ENCODE measurements at regions not wholly inside any gene's neighbourhood (a gene's known extent, or its start where the extent isn't known, plus 50 kb on each side); places are given as distances from the start of the nearest gene placed in this dataset.

DNA sequence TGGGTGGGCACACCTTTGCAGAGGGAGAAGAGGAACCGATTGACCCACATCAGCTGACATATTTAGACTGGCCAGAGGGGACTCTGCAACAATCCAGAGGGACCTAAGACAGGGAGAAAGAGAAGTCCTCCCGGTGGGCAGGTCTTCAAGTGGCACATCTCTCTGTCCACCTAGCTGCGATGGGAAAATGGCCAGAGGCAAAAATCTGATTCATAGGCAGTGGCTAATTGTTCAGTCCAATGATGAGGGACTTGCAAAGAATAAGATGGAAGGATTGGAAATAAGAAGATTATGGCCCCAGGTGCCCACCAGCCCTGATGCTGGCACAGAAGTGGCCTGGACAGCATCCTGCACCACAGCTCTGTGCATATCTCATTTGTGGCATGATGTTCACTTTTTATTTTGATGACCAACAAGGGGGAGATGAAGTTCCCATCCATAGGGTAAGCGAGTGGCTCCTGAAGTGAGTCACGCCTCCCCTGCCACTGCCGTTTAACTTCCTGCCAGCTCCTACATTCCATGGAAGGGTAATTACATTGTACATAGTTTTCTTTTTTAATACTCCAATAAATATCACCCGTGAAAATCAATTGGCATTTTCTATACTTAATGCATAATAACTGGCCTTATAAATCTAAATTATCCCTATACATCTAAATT, 659.6 kb downstream of the MATN1 start:
- no peak for DNase-seq

DNA sequence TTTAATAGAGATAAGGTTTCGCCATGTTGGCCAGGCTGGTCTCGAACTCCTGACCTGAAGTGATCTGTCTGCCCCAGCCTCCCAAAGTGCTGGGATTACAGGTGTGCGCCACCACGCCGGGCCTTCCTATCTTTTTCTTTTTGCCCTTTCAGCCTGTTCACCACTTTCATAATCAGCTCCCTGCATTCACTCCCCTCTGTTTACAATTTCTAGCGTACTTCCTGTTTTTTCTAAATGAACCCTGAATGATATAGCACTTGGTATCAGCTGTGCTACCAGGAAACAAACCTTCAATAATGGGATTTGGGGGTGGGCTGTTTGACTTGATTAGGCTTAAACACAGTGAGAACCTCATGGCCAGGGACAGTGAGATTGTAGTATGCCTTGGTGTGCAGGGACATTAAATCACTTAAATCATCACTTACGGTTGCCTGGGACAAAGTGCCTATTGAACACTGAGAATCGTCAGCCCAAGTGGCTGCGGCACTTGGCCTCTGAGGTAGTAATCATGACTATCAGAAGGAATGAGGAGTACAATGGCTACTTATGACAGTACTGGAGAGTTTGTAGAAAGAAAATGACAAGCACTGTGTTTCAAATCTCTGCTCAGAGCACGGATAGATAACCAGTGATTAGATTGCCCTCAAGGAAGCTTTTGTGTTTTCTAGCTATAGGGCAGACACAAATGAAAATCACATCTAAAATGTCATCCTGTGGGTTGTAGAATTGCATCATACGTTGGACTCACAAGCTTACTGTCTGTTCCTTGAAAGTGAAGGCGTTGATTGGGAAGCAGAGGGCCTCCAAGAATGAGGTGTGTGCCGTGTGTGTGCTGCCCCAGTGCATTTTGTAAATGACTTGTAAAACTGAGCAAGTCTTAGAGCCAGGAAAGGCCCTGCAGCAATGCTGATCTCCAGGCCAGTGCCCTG, 661.8 kb downstream of the MATN1 start:
- DNase-seq: no peak

DNA sequence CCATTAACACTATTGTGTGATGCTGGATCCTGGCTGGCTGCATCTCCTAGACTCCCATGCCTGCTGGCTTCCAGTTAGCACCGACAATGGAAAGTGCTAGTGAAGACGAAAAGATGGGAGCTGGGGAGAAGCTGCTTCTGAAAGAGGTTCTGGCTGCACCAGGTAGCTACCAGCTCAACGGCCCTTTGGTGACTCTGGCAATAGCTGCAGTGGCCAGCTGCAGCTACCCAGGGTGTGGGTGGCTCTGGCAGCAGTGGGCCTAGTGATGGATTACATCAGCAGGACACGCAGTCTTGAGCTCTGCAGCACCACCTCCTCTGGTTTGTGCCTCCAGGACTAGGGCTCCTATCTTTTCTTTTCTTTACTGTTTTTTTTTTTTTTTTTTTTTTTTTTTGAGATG, 662.6 kb downstream of the MATN1 start:
- DNase-seq: no peak

DNA sequence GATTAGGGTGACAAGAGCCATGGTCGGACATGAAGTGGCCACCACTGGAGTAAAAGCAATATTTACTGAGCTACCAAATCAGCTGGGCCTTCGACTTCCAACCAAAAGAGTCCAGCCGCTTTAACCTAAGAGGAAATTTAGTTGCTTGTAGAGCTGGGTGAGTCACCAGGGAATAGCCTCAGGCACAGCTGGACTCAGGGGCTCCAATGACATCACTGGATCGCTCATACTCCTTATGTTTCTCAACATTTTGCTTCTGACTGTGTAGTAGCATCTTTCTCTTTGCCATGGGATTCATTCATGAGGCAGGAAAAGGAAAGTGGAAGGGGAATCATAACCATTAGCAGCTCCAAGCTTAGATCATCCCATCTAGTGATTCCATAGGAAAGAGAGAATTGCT, 664.4 kb downstream of the MATN1 start:
- DNase-seq: peak; percentile 71

DNA sequence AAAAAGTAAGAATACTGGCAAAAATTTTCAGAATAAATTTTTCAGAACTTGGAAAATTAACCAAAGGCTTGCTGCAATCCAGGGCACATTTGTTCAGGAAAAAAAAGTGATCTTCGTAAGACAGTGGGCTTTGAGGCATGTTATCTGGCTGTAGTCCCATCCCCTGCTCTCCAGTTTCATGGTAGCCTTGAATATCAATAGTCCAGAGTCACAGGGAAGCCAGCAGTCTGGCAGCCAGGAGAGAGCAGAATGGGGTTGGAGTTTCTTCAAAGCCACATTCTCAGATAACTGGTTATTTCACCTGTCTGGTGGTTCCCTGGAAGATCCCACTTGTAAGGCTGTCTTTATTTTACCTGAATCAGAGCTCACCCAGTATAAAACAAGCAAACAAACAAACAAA, 669.3 kb downstream of the MATN1 start:
- DNase-seq: no peak

DNA sequence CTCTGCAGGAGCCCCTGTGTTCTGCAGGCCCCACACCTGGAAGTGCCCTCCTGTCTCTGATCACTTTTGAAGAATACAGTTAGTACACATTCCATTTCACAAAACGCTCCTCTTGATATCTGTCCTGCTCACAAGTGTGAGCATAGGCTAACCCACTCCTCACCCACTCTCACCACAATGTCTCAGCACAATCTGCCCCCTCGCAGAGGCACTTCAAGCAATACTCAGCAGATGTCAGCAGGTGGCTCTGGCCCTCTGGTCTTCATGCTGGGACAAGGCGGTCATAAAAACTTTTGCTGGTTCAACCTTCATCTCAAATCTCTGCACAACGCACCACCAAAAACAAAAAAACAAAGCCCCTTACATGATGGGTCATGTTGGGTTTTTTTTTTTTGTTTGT, 671.2 kb downstream of the MATN1 start:
- no peak for DNase-seq

DNA sequence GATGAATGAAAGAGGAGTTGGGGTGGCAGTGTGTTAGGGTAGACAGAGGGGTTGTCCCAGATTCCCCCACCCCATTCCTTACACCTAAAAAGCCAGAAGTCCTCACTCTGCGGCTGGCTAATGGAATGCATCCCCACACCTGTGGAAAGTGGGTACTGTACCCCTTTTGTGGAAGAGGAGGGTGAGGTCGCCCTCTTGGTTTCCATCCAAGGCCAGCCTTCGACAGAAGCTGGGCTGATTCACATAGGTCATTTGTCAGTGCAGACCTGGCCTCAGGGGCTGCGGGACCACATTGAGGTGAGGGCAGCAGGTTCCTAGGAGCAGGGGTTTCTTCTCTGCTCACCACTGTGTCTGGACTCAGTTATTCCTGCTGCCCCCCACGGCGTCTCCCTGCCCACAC, 671.6 kb downstream of the MATN1 start:
- no peak for DNase-seq

DNA sequence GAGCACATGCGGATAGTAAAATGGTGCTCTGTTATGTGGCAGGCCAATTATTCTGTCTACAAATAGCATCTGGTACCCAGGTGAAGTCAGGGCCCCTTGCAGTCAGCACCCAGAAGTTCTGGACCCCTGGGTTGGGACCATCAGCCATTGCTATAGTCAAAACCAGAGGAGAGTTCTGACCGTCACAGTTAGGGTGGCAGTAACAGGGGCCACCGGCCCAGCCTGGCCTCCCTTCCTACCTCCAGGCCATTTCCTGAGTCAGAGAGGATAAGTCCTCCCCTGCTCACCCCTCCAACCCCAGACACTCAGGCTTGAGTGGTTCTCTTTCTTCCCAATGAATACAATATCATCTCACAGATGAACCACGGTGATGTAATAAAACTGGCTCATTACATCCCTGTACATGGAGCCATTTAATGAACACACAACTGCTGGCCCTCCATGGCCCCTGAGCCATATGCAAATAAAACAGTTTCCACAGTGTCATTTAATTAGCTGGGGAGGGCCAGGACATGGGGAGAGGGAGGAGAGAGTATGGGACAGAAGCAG, 673.6 kb downstream of the MATN1 start:
- no peak for DNase-seq

DNA sequence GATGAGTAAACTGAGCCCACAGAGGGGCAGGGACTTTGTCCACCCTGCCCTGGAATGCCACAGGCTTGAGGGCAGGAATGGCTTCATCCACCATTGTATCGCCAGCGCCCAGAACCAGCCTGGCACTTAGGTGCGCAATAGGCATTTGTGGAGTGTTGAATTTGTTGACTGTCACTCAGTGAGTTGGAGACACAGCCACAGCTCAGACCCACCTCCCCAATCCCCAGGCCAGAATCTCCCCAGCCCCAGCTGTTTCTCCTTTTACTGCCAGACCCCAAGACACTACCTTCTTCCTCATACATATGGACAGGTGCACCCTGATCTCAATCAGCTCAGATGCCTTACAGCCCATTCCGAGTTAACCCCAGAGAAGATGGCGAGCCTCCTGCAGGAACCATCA, 674.5 kb downstream of the MATN1 start:
- DNase-seq: no peak

DNA sequence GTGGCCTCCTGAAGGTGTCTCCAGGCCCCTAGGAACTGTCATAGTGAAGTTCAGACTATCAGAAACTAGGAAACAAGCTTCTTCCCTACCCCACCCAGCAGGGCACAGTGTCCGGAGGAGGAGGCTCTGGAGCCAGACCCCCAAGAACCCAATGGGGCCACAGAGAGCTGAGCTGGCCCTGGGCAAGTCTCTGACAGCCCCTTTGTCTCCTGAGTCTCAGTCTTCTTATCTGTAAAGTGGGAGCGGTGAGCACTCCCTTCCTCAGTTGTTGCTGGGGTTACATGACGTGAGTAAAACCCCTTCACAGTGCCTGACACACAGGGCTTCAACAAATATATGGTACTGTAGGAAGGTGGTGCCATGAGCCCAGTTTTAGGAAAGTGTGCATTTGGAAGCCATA, 675.8 kb downstream of the MATN1 start:
- DNase-seq: no peak

DNA sequence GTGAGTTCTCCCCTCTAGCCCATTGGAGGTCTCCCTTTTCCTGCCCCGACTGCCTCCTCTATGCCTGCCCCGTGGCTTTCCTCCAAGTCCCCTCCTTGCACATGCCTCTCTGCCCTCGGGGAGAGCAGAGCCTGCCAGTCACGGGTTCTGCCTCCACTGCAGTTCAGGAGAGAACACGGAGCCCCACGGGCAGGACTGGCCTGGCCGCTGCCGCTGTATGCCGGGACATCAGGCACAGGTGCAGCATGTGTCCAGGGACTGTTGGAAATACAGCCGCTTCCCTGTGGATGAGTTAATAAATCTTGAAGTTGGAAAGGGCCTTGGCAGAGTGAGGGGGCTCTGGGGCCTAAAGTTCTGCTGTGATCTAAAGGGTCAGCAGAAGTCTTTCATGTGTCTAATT, 676.6 kb downstream of the MATN1 start:
- DNase-seq: no peak

DNA sequence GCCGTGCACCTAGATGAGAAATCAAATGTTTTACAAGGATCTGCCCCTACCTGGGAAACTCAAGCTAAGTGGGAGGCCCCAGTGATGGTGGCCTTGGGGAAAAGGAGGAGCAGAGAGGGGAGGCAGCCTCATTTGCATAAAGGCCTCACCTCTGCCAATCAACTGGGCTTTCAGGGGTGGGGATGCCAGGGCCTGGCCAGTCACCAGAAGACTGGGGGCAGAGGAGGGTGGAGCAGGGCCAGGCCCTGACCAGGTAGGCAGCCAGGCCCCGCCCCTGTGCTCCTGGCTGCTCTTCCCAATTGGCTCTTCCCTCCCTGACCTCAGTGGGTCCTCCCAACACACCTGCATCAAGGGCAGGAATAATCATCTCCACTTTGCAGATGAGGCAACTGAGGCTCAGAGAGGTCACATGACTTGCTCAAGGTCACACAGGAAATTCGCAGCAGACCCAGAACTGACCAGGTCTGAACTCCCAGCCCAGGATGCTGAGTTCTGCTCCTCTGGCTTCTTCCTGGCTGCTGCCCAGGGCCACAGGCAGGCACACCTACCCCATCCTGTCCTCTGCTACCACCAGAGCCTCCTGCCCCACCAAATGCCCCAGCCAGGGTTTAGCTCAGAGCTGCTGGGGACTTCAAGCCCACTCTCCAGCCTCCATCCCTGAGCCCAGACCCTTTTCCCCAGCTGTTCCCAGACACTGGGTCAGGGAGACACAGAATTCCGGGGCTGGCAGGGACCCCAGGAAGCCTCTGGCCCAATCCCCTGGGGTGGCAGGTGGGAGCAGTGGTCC, 677.9 kb downstream of the MATN1 start:
- no peak for DNase-seq

DNA sequence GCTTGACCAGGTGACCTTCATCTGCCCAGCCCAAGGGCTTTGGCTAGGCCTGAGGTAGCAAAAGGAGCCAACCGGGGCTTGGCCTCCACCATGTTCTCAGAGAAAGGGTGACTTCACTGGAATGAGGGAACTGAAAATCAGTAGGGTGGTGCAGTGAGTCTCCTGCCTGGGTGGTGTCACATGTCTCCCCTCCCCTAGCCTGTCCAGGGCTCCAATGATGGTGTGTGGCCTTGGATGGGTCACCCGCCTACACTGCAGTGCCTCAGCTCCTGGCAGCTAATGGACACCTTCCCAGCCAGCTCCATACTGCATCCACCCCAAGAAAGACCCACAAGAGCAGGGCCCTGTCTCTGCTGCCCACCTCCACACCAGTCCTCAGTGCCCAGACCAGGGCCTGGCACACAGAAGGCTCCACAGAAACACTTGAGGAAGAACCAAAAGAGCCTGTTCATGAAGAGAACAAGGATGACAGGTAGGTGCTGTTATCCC, 678.7 kb downstream of the MATN1 start:
- DNase-seq: no peak

DNA sequence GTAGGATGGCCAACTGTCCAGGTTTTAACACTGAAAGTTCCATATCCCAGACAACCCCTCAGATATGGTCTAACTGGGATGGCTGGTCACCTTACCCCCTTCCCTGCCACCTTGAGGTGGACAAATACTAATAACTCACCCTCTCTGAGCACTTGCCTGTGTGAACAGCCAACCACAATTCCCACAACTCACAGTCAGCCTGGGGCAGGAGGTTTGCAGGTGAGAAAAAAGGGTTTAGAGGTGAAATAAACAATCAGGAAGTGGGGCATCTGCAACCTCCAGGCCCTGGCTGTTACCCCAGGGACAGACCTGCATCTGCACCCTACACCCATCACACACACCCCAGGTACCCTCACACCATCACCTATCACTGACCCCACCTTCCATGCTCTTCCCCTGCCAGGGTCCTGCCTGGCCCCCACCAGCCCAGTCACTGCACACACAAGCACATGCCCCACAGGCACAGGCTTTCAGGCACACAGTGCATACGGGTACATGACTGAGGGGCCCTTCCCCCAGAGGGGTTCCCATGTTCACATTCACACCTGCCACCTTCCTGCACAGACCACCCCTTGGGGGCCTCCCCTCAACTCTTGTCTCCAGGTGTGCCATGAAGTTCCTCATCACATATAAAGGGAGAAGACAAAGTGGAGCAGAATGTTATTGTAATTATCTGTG, 679.5 kb downstream of the MATN1 start:
- DNase-seq: no peak

DNA sequence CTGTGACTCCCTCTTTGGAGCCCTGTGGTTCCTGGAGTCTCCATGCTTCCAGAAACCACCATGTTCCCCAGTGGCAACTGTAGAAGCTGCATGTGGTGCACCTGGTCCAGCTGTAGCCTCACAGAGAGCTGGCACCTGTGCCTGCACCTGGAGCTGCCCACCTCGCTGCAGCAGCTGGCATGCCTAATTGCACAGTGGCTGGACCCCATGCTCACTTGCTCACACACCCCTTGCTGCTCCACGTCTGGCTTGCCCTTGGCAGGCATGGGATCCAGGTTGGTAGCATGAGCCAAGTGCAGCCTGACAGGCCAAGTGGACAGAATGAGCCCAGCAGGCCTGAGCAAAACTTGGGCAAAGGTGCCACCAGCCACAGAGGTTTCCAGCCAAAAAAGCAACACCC, 680.1 kb downstream of the MATN1 start:
- DNase-seq: no peak

DNA sequence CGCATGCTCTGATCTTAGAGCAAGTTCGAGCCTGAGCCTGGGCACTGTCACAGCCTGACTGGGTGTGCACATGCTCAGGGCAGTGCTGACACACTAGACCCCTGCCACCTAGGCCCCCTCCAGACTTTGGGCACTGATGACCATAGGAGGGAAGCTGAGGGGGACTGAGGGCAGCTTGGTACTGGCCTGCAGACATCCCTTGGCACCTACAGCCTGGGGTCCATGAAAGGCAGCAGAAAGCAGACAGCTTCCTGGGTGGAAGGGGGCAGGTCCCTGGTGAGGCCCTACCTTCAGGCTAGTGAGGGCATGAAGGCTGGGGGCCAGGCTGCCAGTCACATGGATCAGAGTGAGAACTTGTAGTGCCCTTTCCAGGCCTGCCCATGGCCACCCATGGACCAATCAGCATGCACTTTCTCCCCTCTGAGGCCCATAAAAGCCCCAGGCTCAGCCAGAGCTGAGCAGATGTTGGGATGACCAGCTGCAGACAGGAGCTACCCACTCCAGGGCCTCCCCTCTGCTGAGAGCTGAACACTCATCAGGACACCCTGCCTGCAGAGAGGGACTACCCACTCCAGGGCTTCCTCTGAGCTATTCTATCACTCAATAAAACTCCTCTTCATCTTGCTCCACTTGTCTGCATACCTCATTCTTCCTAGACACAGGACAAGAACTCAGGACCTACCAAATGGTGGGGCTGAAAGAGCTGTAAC, 680.8 kb downstream of the MATN1 start:
- DNase-seq: no peak

DNA sequence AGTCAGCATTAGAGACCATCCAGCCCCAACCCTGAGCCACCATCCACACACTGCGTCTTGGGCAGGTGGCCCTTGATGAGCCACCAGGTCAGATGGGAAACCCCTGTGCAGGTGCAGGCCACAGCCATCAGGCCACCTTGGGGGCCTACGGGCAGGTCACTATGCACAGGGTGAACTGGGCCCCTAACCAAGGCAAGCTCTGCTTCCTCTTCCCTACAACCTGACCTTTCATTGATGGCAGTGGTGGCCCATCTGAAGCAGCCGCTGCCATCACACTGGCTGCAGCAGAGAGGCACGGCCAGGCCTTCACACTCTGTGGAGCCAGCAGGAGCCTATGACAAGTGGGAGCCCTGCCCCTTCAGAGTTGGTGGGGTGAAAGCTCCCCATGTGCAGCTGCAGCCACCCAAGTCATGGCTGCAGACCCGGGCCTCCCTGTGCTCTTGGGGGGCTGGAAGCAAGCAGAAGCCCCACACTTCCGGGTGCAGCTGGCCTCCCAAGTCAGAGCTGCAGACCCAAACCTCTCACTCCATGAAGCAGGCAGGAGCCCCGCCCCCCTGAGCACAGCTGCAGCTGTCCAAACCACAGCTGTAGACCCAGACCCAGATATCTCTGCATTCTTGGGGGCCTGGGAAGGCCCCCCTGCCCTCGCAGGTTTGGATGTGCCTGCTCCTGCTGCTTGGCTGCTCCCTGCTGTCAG, 681.5 kb downstream of the MATN1 start:
- DNase-seq: no peak

DNA sequence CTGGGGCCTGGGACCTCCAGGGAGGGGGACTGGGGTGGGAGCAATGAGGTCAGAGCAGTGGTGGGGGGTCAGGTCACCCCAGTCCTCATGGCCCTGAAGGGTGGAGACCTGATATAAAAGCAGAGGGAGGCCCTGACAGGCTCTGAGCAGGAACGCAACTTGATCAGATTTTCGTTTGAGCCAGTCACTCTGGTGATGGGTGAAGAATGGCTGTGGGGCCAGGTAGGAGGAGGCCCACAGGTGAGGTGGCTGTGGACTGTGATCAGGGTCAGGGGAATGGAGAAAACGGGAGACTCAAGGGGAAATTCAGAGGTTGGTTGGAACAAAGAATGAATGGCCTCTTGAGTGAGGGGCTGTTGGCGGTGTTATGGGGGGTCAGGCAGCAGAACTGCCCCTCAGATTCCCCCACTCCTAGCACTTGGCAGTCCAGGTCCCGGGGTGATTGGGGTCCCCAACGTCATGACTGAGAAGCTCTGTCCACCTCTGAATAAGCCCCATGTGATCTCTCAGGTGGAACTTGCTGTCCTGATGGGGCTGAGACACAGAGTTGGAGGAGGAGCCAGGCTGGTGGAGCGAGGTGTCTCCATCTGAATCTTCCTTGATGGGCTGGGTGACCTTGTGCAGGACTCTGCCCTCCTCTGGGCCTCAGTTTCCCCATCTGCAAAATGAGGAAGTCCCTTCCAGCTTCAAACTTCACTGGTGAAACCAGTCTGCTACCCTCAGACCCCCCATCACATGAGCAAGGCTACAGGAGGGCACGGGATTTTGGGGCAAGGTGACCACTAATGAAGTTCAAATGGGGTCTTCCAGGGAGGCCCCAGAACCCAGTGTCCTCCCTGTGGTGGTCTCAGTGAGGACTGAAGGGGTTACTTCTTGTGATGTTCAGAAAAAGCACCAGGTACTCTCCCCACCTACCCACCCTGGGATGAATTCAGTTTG, 683.0 kb downstream of the MATN1 start:
- no peak for DNase-seq

DNA sequence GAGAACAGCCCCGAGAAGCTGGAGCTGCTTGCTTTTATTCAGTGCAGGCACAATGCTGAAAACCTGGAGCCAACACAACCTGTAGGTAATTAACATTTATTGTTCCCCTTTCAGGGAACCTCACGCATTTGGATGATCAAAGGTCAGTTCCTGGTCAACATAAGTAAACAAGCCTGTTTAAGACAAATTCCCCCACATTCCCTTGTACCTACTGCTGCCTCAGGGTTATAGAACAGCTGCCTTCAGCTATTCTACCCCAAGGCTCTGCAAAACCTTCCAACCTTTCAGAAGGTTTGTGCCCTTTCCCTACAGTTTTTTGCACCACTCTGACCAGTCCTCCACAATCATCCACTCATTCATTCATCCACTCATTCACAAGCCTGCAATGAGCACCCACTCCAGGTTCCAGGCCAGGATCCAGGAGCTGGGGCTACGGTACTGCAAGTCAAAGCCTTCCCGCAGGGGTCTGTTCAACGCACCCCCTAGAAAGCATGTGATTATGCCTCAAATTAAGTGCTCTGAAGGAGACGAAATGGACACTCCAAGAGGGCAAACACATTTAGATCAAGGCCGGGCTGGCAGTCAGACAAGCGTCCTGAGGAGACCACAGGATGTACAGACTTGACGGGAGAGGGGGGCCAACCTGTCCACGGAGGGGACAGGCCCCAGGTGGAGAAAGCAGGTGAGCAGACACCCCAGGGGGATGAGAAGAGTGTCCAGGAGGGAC, 683.9 kb downstream of the MATN1 start:
- DNase-seq: no peak
